Transverse colon (tissue), 4 donors: ENCODE measurements at regions not wholly inside any gene's neighbourhood (a gene's known extent, or its start where the extent isn't known, plus 50 kb on each side); places are given as distances from the start of the nearest gene placed in this dataset.

Experiments
- CTCF ChIP-seq, 5 experiments: fragments of 200-600 bp in 3 of 5; fragments of 450-650 bp in 2 of 5; sonication (generic) in 3 of 5; IDR thresholded peaks; 1 replicate in 2 of 5; 2 replicates in 3 of 5; pipeline ENCODE4 v1.5.1; 2016 to 2017; ENCODE audit warnings: antibody characterized with exemption in 5 of 5, inconsistent platforms in 3 of 5, mild to moderate bottlenecking in 2 of 5, moderate library complexity in 1 of 5
- EP300 ChIP-seq: sonication (generic); formaldehyde crosslinking; IDR thresholded peaks from one replicate; pipeline ENCODE4 v1.6.1; 2017; ENCODE audit warnings: antibody characterized with exemption, low read depth
- POLR2A ChIP-seq: fragments of 450-650 bp; IDR thresholded peaks from one replicate; pipeline ENCODE4 v1.6.1; 2016; ENCODE audit warnings: antibody characterized with exemption, mild to moderate bottlenecking, moderate library complexity
- POLR2AphosphoS5 ChIP-seq, 3 donors: sonication (generic); formaldehyde crosslinking; IDR thresholded peaks; one replicate each; pipeline ENCODE4 v1.6.1; 2016; ENCODE audit warnings: antibody characterized with exemption in 3 of 3

- TF ChIP-seq CTCF (IDR thresholded peaks at IDR 0.05) (no peak), EP300 (no peak), POLR2AphosphoS5 (IDR thresholded peaks at IDR 0.05) (no peak), POLR2A (no peak)
Measured at GRCh38 chr9:135242049-135242396, 154.6 kb downstream of the OLFM1 start.
